A673 (cell line): ENCODE measurements at regions not wholly inside any gene's neighbourhood (a gene's known extent, or its start where the extent isn't known, plus 50 kb on each side); places are given as distances from the start of the nearest gene placed in this dataset.

Experiments
- BruUV-seq: library from RNA; stranded (reverse); fragments of 400-500 nt; replicated peaks from 2 replicates; lab custom pipeline; 2021; lab: Mats Ljungman, UMichigan
- CTCF ChIA-PET: fragments of 300-600 bp; sonication (Branson Sonifier 250); formaldehyde crosslinking; loops from one replicate; lab custom pipeline; 2022; ENCODE audit warnings: antibody characterized with exemption; lab: Charles Lee
- POLR2A ChIA-PET: fragments of 300-600 bp; sonication (Branson Sonifier 250); formaldehyde crosslinking; loops from one replicate; lab custom pipeline; 2022; ENCODE audit warnings: antibody characterized with exemption; ENCODE audit not compliant: low non-redundant PET; lab: Charles Lee
- DNase-seq: peaks from one replicate; pipeline ENCODE4 v3.0.0-alpha.2; 2015; ENCODE audit warnings: low spot score
- H3K27ac ChIP-seq: fragments of 200-600 bp; sonication (generic); 2 replicates; pipeline ENCODE4 v1.5.1; 2016; ENCODE audit warnings: mixed run types, low read depth, mild to moderate bottlenecking, mixed read lengths, antibody characterized with exemption, low read length; ENCODE audit not compliant: poor library complexity, severe bottlenecking
- H3K27me3 ChIP-seq: fragments of 200-600 bp; sonication (generic); replicated peaks from 2 replicates; pipeline ENCODE4 v1.6.1; 2017; ENCODE audit warnings: mixed run types, low read depth, mild to moderate bottlenecking, mixed read lengths, antibody characterized with exemption, low read length; ENCODE audit not compliant: insufficient read depth, poor library complexity
- H3K36me3 ChIP-seq: fragments of 200-600 bp; sonication (generic); 2 replicates; pipeline ENCODE4 v1.6.1; 2016; ENCODE audit warnings: mixed run types, mild to moderate bottlenecking, mixed read lengths, antibody characterized with exemption, low read length; ENCODE audit not compliant: insufficient read depth, poor library complexity, severe bottlenecking
- H3K4me1 ChIP-seq: fragments of 200-600 bp; sonication (generic); 2 replicates; pipeline ENCODE4 v1.6.1; 2017; ENCODE audit warnings: mixed run types, mild to moderate bottlenecking, mixed read lengths, antibody characterized with exemption, low read length; ENCODE audit not compliant: insufficient read depth, poor library complexity, severe bottlenecking
- H3K4me3 ChIP-seq: fragments of 200-600 bp; sonication (generic); 2 replicates; pipeline ENCODE4 v1.5.1; 2016; ENCODE audit warnings: low read depth, mixed run types, mild to moderate bottlenecking, mixed read lengths, low read length; ENCODE audit not compliant: poor library complexity, severe bottlenecking
- H3K9me3 ChIP-seq: fragments of 200-600 bp; sonication (generic); 2 replicates; pipeline ENCODE4 v1.6.1; 2016; ENCODE audit warnings: mixed run types, low read depth, mild to moderate bottlenecking, mixed read lengths, antibody characterized with exemption, low read length; ENCODE audit not compliant: poor library complexity, severe bottlenecking
- CTCF ChIP-seq: fragments of 300-800, 200-600 bp; sonication (generic); conservative IDR thresholded peaks from 2 replicates; pipeline ENCODE4 v1.5.1; 2017; ENCODE audit warnings: low read depth, mild to moderate bottlenecking, antibody characterized with exemption, low read length, moderate library complexity, mixed read lengths
- EZH2 ChIP-seq: fragments of 200-600 bp; sonication (generic); IDR thresholded peaks from 2 replicates; pipeline ENCODE4 v1.6.1; 2017; ENCODE audit warnings: borderline replicate concordance, low read depth, mild to moderate bottlenecking, mixed read lengths, antibody characterized with exemption, low read length; ENCODE audit not compliant: poor library complexity, severe bottlenecking
- intact Hi-C: fragments of 100-400 bp; cut with micrococcal nuclease; formaldehyde crosslinking; loops from one replicate; pipeline ENCODE4 v1.10.0; 2022; ENCODE audit not compliant: unreplicated experiment

DNA sequence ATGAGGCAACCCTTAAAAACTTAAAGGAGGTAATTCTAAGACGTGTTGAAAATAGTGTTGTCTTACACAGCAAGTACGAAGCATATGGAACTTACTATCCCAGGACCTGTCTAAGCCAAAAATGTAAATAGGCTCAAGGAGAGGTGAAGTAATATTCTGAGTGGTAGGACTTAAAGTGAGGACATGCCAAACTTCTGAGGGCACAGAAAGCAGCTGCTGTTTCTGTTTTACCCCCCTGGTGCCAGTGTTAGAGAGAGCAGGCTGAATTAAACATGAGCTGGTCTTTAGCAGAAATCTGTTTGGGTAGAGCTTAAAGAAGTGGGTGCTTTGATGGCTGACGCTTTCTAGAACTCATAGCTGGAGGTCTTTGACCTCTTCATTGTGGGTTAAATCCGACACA, 149.7 kb upstream of the NPHP3 start:
- intact Hi-C loops = no loop called here
- Histone ChIP-seq H3K4me1 (no peaks in the 10 kb centered on the region), H3K36me3 (no peaks in the 10 kb centered on the region), H3K4me3 (no peak overlapping the region), H3K9me3 (no peaks in the 10 kb centered on the region), H3K27ac (no peak overlapping the region), H3K27me3 (peaks cover 56% of the 10 kb centered on the region)
- ChIA-PET POLR2A (no interaction called here), CTCF (no interaction called here)
- BruUV-seq = no TSS peak
- TF ChIP-seq EZH2 (no peak), CTCF (no peak)
- DNase-seq = no peak

DNA sequence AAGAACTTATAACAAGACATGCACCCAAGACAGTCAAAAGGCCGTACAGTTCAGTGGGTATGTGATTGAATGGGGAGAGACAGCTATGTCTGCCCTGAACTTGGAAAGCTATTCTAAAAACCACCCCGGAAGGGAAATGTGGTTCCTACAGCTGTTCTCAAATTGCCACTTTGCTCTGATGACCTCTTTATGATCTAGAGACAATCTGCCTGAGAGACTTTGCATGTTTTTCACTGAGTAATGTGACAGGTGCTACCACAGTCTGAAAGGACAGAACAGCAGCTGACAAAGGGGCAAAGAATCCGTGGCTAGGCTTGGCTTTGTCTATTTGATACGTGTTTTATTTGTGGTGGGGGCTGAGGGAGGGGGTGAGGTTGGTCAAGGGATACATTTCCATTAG, 148.3 kb upstream of the NPHP3 start:
- Histone ChIP-seq H3K4me3 (no peak overlapping the region), H3K4me1 (no peaks in the 10 kb centered on the region), H3K36me3 (no peaks in the 10 kb centered on the region), H3K9me3 (no peaks in the 10 kb centered on the region), H3K27me3 (peaks cover 48% of the 10 kb centered on the region), H3K27ac (no peak overlapping the region)
- intact Hi-C loops = no loop called here
- ChIA-PET POLR2A (no interaction called here), CTCF (no interaction called here)
- no TSS peak for BruUV-seq
- TF ChIP-seq EZH2 (no peak), CTCF (no peak)
- DNase-seq = no peak

DNA sequence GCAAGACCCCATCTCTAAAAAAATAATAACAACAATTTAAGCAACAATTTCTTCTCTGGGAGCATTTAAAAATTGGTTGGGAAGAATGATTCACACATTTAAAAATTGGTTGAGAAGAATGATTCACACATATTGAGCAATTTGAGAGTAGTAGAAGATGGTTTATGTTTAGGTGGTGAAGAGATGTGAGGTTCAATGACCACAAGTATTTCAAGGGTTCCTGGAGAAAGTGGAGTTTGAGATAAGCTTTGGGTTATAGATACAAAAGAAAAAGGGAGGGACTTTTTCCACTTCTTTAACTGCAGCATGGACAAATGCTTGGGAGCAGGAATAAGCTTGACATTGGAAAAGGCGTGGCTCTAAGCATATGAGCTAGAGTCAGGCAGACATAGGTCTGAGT, 145.7 kb upstream of the NPHP3 start:
- Histone ChIP-seq H3K4me3 (no peak overlapping the region), H3K27ac (no peak overlapping the region), H3K9me3 (no peaks in the 10 kb centered on the region), H3K4me1 (no peaks in the 10 kb centered on the region), H3K36me3 (no peaks in the 10 kb centered on the region), H3K27me3 (peaks cover 50% of the 10 kb centered on the region)
- BruUV-seq = no TSS peak
- CTCF ChIA-PET = no interaction called here
- intact Hi-C loops = no loop called here
- TF ChIP-seq CTCF (no peak), EZH2 (no peak)
- POLR2A ChIA-PET = no interaction called here
- no peak for DNase-seq

DNA sequence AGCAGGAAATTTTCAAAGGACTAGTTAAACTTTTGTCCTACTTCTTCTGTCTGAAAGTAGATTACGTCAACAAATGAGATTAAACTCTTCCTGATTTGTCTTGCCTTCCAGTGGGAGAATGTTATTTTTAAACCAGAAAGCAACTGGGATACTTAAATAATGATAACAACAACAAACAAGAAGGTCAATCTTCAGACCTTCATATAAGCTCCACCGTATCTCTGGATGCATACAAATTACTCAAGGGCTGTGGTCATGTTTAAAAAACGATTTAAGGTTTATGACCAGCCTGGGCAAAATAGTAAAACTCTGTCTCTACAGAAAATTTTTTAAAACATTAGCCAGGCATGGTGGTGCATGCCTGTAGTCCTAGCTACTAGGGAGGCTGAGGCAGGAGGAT, 145.3 kb upstream of the NPHP3 start:
- no TSS peak for BruUV-seq
- no peak for DNase-seq
- H3K36me3 ChIP-seq = no peaks in the 10 kb centered on the region
- TF ChIP-seq EZH2 (no peak), CTCF (no peak)
- H3K4me1 ChIP-seq = no peaks in the 10 kb centered on the region
- ChIA-PET POLR2A (no interaction called here), CTCF (no interaction called here)
- H3K27me3 ChIP-seq = peaks cover 49% of the 10 kb centered on the region
- H3K4me3 ChIP-seq = no peak overlapping the region
- intact Hi-C loops = no loop called here
- no peak overlapping the region for H3K27ac ChIP-seq
- no peaks in the 10 kb centered on the region for H3K9me3 ChIP-seq
